ENCODE measurements at regions not wholly inside any gene's neighbourhood (a gene's known extent, or its start where the extent isn't known, plus 50 kb on each side); places are given as distances from the start of the nearest gene placed in this dataset.
"Not testable (repeated sequence)": the region's sequence is repeated elsewhere in the genome, so short reads cannot be mapped to it uniquely, and the experiment has no call there.

- no peak overlapping the region for H3K4me3 ChIP-seq (ENCODE audit: low read depth, low read length)
- H3K36me3 ChIP-seq (ENCODE audit: control insufficient read depth, insufficient read depth, low read length), result no peaks in the 10 kb centered on the region
- H3K27me3 ChIP-seq (ENCODE audit: control insufficient read depth, insufficient read depth, low read length), result no peaks in the 10 kb centered on the region
- DNase-seq (ENCODE audit: low read depth), result no peak
- TF ChIP-seq CTCF (IDR thresholded peaks at IDR 0.05; ENCODE audit: insufficient read depth, low read length, severe bottlenecking), result no peak
- no peak for FAIRE-seq
These were observed 111.4 kb upstream of the SFSWAP start for GRCh38 chr12:131599190-131600159.

GRCh38 chr12:131600160-131600532 lies 110.7 kb upstream of the SFSWAP start:
- no peak for FAIRE-seq
- DNase-seq (ENCODE audit: low read depth), result no peak

GRCh38 chr12:131601499-131601898 lies 109.4 kb upstream of the SFSWAP start:
- FAIRE-seq; H3K36me3 ChIP-seq (ENCODE audit: control insufficient read depth, insufficient read depth, low read length); DNase-seq (ENCODE audit: low read depth); H3K27me3 ChIP-seq (ENCODE audit: control insufficient read depth, insufficient read depth, low read length); H3K4me3 ChIP-seq (ENCODE audit: low read depth, low read length): not testable (repeated sequence)

More at GRCh38 chr12:131600160-131600532, 110.7 kb upstream of the SFSWAP start:
- Histone ChIP-seq H3K36me3 (ENCODE audit: control insufficient read depth, insufficient read depth, low read length) (no peaks in the 10 kb centered on the region), H3K4me3 (ENCODE audit: low read depth, low read length) (no peak overlapping the region), H3K27me3 (ENCODE audit: control insufficient read depth, insufficient read depth, low read length) (no peaks in the 10 kb centered on the region)
- no peak for TF ChIP-seq CTCF (IDR thresholded peaks at IDR 0.05; ENCODE audit: insufficient read depth, low read length, severe bottlenecking)

- no peak for TF ChIP-seq CTCF (IDR thresholded peaks at IDR 0.05; ENCODE audit: insufficient read depth, low read length, severe bottlenecking)
- Histone ChIP-seq H3K4me3 (ENCODE audit: low read depth, low read length) (no peak overlapping the region), H3K36me3 (ENCODE audit: control insufficient read depth, insufficient read depth, low read length) (no peaks in the 10 kb centered on the region), H3K27me3 (ENCODE audit: control insufficient read depth, insufficient read depth, low read length) (no peaks in the 10 kb centered on the region)
- DNase-seq (ENCODE audit: low read depth) (peak; percentile 5), FAIRE-seq (no peak)
These were observed 107.6 kb upstream of the SFSWAP start for GRCh38 chr12:131603106-131603938.

- FAIRE-seq (no peak), DNase-seq (ENCODE audit: low read depth) (no peak)
- Histone ChIP-seq H3K36me3 (ENCODE audit: control insufficient read depth, insufficient read depth, low read length) (no peaks in the 10 kb centered on the region), H3K27me3 (ENCODE audit: control insufficient read depth, insufficient read depth, low read length) (no peaks in the 10 kb centered on the region), H3K4me3 (ENCODE audit: low read depth, low read length) (no peak overlapping the region)
- TF ChIP-seq CTCF (IDR thresholded peaks at IDR 0.05; ENCODE audit: insufficient read depth, low read length, severe bottlenecking), result no peak
These were observed 106.7 kb upstream of the SFSWAP start for GRCh38 chr12:131603939-131604795.
